Naive B cell (primary cell): ENCODE measurements at regions not wholly inside any gene's neighbourhood (a gene's known extent, or its start where the extent isn't known, plus 50 kb on each side); places are given as distances from the start of the nearest gene placed in this dataset.
"Not testable (repeated sequence)": the region's sequence is repeated elsewhere in the genome, so short reads cannot be mapped to it uniquely, and the experiment has no call there.

Experiments used
- ATAC-seq, 2 donors: fragments of 150-1000 bp; cut with Tn5 transposase; 2 replicates each; pipeline ENCODE4 v1.10.0; 2021; ENCODE audit warnings: low read depth in 2 of 2, mild to moderate bottlenecking in 2 of 2, moderate library complexity in 2 of 2
- DNase-seq: peaks from one replicate; pipeline ENCODE4 v3.0.0; 2022
- H3K27ac Mint-ChIP-seq, 6 donors: one replicate each; pipeline ENCODE4 v1.8.0; 2020 to 2022; ENCODE audit warnings: mild to moderate bottlenecking in 6 of 6, mixed read lengths in 6 of 6, moderate library complexity in 5 of 6, inconsistent platforms in 2 of 6
- H3K27me3 Mint-ChIP-seq, 3 donors: one replicate each; pipeline ENCODE4 v1.8.0; 2021 to 2022; ENCODE audit warnings: mixed read lengths in 3 of 3, mild to moderate bottlenecking in 1 of 3
- H3K36me3 Mint-ChIP-seq, 2 donors: one replicate each; pipeline ENCODE4 v1.8.0; 2020 to 2022; ENCODE audit warnings: mixed read lengths in 2 of 2, inconsistent platforms in 1 of 2, mild to moderate bottlenecking in 1 of 2
- H3K4me1 Mint-ChIP-seq, 3 donors: one replicate each; pipeline ENCODE4 v1.8.0; 2020 to 2022; ENCODE audit warnings: mixed read lengths in 3 of 3, inconsistent platforms in 1 of 3, mild to moderate bottlenecking in 1 of 3, moderate library complexity in 1 of 3
- H3K4me3 Mint-ChIP-seq, 8 donors: one replicate each; pipeline ENCODE4 v1.8.0; 2020 to 2022; ENCODE audit warnings: mild to moderate bottlenecking in 8 of 8, mixed read lengths in 8 of 8, moderate library complexity in 8 of 8, inconsistent platforms in 2 of 8
- H3K9me3 Mint-ChIP-seq, 7 donors: one replicate each; pipeline ENCODE4 v1.8.0; 2020 to 2022; ENCODE audit warnings: mixed read lengths in 7 of 7, mild to moderate bottlenecking in 5 of 7, inconsistent platforms in 2 of 7, moderate library complexity in 1 of 7

- ATAC-seq, H3K27ac Mint-ChIP-seq, DNase-seq, H3K4me1 Mint-ChIP-seq, H3K4me3 Mint-ChIP-seq, H3K27me3 Mint-ChIP-seq, H3K36me3 Mint-ChIP-seq: not testable (repeated sequence)
- peaks cover 0 to 19% (median 4%) of the 10 kb centered on the region in 7 donors for H3K9me3 Mint-ChIP-seq
Measured at GRCh38 chr4:28312497-28312896, 1451.9 kb downstream of the STIM2 start.

DNA sequence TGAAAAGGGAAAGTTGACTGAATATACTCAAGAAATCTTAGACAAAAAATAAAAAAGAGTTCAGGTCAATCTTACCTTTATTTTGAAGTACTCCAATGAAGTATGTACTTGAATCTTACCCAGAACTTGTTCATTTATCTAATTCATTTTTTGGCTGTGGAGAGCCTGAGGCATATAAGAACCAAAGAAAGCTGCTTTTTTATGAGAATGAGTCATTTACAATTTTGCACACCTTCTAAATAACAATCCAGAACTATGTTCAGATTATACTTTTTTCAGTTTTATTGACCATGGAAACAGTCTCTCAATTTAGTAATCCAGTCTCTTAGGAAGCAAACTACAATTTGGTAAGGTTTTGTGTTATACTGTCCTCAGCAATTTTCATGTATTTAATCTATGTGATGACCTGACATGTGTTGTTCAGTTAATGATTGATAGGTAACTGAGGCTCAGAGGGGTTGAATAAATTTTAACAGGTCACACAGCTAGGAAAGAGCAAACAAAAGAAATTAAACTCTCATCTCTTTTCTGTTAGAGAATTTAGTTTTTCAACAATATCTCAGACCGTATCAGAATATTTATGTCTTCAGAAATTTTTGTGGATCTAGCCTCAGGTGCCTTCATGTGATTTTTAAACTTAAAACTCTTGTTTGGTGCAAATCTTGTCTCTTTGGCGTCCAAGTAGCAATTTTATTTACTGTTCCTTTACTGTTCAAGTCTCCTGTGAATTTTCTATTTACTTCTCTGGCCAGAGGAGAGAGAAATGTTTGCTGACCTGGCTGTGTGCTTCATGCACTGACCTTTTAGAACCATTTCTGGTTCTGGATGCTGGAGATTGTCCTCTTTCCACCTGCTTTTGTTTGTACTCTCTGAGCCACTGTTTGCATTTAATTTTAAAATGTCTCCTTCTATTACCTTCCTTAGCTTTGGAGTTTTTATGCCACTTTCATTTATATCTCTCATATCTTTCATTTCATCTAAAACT is 1453.4 kb downstream of the STIM2 start:
- peak overlapping the region in 1 of 6 donors; percentile 36 for H3K27ac Mint-ChIP-seq
- H3K27me3 Mint-ChIP-seq: no peaks in the 10 kb centered on the region
- no peak for ATAC-seq

DNA sequence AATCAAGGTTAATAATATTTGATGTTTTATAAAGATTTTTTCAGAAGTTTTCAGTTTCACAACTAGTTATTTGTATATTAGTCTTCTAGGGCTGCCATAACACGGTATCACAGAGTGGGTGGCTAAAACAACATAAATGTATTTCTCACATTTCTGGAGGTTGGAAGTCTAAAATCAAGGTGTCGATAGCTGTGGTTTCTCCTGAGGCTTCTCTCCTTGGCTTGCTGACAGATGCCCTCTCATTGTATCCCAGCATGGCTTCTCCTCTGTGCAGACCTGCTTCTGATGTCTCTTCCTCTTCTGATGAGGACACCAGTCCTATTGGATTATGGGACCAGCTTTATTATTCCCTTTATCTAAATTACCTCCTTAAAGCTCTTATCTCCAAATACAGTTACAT is 1456.6 kb downstream of the STIM2 start:
- H3K27ac Mint-ChIP-seq: no peak overlapping the region
- H3K27me3 Mint-ChIP-seq: no peaks in the 10 kb centered on the region
- no peak for ATAC-seq
- DNase-seq: no peak
- no peak overlapping the region for H3K4me3 Mint-ChIP-seq
- H3K4me1 Mint-ChIP-seq: no peaks in the 10 kb centered on the region
- peaks cover 0 to 6% (median 0%) of the 10 kb centered on the region in 7 donors for H3K9me3 Mint-ChIP-seq
- no peaks in the 10 kb centered on the region for H3K36me3 Mint-ChIP-seq

More for the DNA sequence above, 1453.4 kb downstream of the STIM2 start:
- Mint-ChIP-seq H3K4me3 (no peak overlapping the region), H3K36me3 (no peaks in the 10 kb centered on the region), H3K9me3 (peaks cover 0 to 16% (median 3%) of the 10 kb centered on the region in 7 donors), H3K4me1 (no peaks in the 10 kb centered on the region)
- DNase-seq: no peak

- no peak overlapping the region for H3K27ac Mint-ChIP-seq
- DNase-seq: no peak
- no peaks in the 10 kb centered on the region for H3K4me1 Mint-ChIP-seq
- ATAC-seq: no peak
- H3K27me3 Mint-ChIP-seq: no peaks in the 10 kb centered on the region
- peaks cover 0 to 5% (median 0%) of the 10 kb centered on the region in 7 donors for H3K9me3 Mint-ChIP-seq
- H3K36me3 Mint-ChIP-seq: no peaks in the 10 kb centered on the region
- no peak overlapping the region for H3K4me3 Mint-ChIP-seq
Measured at GRCh38 chr4:28334249-28334648, 1473.6 kb downstream of the STIM2 start.

DNA sequence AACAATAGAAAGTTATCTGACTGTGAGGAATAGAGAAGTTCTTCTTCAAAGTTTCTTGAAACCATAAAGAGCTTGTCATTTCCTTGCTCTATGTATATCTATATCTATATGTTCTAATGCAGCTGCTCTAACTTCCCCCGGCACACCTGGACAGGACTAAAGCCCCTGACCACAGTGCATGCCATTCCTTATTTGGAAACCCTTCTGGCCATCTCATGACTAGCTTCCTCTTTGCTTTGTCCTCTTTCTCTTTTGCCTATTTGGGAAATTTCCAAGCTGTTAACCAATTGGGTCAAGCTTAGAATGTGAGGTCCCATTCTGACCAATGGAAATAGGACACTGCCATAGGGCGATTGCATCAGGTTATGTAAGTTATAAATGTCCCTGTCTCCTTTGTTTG is 1481.1 kb downstream of the STIM2 start:
- Mint-ChIP-seq H3K4me3 (no peak overlapping the region), H3K4me1 (no peaks in the 10 kb centered on the region), H3K27ac (no peak overlapping the region), H3K36me3 (no peaks in the 10 kb centered on the region), H3K9me3 (peaks cover 3 to 17% (median 10%) of the 10 kb centered on the region in 7 donors), H3K27me3 (no peaks in the 10 kb centered on the region)
- no peak for ATAC-seq
- DNase-seq: no peak

GRCh38 chr4:28350485-28350884 is 1489.8 kb downstream of the STIM2 start:
- ATAC-seq (no peak), DNase-seq (no peak)
- no peaks in the 10 kb centered on the region for H3K4me1 Mint-ChIP-seq
- H3K27me3 Mint-ChIP-seq: no peaks in the 10 kb centered on the region
- no peak overlapping the region for H3K4me3 Mint-ChIP-seq
- H3K27ac Mint-ChIP-seq: no peak overlapping the region
- no peaks in the 10 kb centered on the region for H3K36me3 Mint-ChIP-seq
- H3K9me3 Mint-ChIP-seq: peaks cover 0 to 3% (median 0%) of the 10 kb centered on the region in 7 donors

DNA sequence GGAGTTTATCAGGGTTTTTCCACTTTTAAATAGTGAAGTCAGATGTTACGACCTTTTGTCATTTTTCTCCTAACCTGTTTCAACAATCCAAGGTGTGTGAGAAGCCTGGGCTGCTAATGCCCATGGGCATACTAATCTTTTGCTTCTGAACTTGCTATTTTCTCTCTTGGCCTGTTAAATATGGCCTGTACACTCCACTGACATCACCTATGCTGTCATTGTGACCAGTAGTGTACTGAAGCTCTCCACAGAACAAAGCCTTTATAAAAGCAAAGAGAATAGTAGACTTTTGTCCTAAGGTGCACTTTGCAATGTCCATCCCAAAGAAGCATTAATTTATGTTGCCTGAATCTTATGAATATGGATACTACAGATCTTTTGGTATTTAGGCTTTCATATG is 1490.5 kb downstream of the STIM2 start:
- no peak for DNase-seq

DNA sequence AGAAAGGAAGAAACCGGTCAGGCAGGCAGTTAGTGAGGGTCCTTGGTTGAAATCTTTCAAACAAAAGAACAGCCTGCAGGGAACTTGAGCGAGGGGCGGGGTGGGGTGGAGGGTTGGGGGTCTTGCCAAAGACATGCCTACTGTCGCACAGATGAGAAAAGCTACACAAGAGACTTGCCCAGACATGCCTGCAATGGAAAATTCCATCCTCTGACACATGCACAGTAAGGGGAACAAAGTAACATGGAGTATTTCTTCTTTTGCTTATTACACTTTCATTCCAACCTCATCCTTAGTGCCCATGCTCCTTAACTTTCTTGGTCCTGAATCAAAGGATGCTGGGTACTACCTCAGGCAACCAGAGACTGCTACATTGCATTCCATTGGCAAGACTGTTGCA is 1491.2 kb downstream of the STIM2 start:
- H3K27ac Mint-ChIP-seq: no peak overlapping the region
- no peaks in the 10 kb centered on the region for H3K36me3 Mint-ChIP-seq
- no peak for DNase-seq
- no peak for ATAC-seq
- H3K27me3 Mint-ChIP-seq: no peaks in the 10 kb centered on the region
- H3K4me1 Mint-ChIP-seq: no peaks in the 10 kb centered on the region
- no peak overlapping the region for H3K4me3 Mint-ChIP-seq
- peaks cover 0 to 3% (median 0%) of the 10 kb centered on the region in 7 donors for H3K9me3 Mint-ChIP-seq

More for the DNA sequence above, 1490.5 kb downstream of the STIM2 start:
- no peak for ATAC-seq
- Mint-ChIP-seq H3K4me3 (no peak overlapping the region), H3K36me3 (no peaks in the 10 kb centered on the region), H3K27me3 (no peaks in the 10 kb centered on the region), H3K4me1 (no peaks in the 10 kb centered on the region), H3K27ac (no peak overlapping the region), H3K9me3 (peaks cover 0 to 3% (median 0%) of the 10 kb centered on the region in 7 donors)

- H3K9me3 Mint-ChIP-seq: peaks cover 0 to 4% (median 0%) of the 10 kb centered on the region in 7 donors
- DNase-seq (no peak), ATAC-seq (no peak)
- H3K27me3 Mint-ChIP-seq: no peaks in the 10 kb centered on the region
- H3K36me3 Mint-ChIP-seq: no peaks in the 10 kb centered on the region
- no peak overlapping the region for H3K27ac Mint-ChIP-seq
- no peaks in the 10 kb centered on the region for H3K4me1 Mint-ChIP-seq
- H3K4me3 Mint-ChIP-seq: no peak overlapping the region
Measured at GRCh38 chr4:28354880-28355656, 1494.4 kb downstream of the STIM2 start.

DNA sequence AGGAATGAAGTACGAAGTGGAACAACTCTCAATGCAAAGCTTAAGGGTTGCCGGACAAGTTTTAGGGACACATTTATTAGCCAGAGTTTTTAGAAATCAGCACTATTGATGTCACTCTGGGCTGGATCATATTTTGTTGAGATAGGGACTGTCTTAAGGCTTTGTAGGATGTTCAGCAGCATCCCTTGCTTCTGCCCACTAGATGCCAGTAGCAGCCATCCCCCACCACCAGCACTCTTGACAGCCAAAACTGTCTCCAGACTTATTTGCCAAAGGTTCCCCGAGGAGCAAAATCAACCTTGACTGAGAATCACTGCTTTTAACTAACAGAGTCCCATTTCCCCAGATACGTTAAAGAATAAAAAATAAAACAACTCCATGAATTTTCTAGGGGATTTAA is 1497.3 kb downstream of the STIM2 start:
- Mint-ChIP-seq H3K27ac (no peak overlapping the region), H3K9me3 (peaks cover 0 to 2% (median 0%) of the 10 kb centered on the region in 7 donors), H3K4me1 (no peaks in the 10 kb centered on the region), H3K36me3 (no peaks in the 10 kb centered on the region), H3K4me3 (no peak overlapping the region), H3K27me3 (no peaks in the 10 kb centered on the region)
- no peak for ATAC-seq
- DNase-seq: no peak

DNA sequence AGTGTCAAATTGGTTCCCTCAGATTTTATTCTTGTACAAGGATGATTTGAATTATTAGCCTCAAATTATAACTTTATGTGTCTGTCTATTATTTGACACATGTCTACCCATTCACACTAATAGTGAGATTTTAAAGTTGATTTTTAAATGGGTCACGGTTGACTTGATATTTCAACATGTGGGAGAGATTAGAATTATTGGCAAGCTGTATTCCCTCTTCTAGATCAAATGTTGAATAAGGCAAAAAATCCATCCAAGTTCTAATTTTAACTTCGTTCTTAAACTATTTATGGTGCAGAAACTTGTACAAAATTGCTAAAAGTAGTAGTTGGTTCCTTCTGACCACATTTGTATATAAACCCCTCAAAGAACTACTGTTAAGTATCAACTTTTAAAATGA is 1498.0 kb downstream of the STIM2 start:
- Mint-ChIP-seq H3K9me3 (peaks cover 0 to 3% (median 0%) of the 10 kb centered on the region in 7 donors), H3K36me3 (no peaks in the 10 kb centered on the region), H3K27me3 (no peaks in the 10 kb centered on the region), H3K4me3 (no peak overlapping the region), H3K27ac (no peak overlapping the region), H3K4me1 (no peaks in the 10 kb centered on the region)
- no peak for DNase-seq
- no peak for ATAC-seq

GRCh38 chr4:28360681-28361080 is 1500.0 kb downstream of the STIM2 start:
- H3K36me3 Mint-ChIP-seq: no peaks in the 10 kb centered on the region
- no peaks in the 10 kb centered on the region for H3K27me3 Mint-ChIP-seq
- H3K4me1 Mint-ChIP-seq: no peaks in the 10 kb centered on the region
- ATAC-seq (no peak), DNase-seq (no peak)
- H3K27ac Mint-ChIP-seq: no peak overlapping the region
- H3K9me3 Mint-ChIP-seq: peaks cover 0 to 3% (median 0%) of the 10 kb centered on the region in 7 donors
- H3K4me3 Mint-ChIP-seq: no peak overlapping the region

DNA sequence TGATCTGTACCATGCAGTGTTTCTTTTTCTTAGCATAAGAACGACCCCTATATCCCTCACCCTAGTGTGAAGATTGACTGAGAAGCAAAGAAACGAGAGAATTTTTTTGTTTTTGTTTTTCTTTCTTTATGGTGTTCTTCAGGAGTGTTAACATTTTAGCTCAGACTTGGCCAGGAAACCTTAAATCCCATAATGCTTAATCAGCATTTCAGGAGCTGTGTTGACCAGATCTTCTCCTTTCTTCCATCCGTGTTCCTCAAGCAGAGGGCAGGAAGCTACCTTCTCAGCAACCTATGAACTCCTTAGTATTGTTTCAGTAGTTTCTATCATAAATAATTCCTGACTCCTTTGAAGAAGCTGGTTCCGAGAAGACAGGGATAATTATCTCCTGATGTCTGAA is 1501.5 kb downstream of the STIM2 start:
- Mint-ChIP-seq H3K27ac (no peak overlapping the region), H3K4me1 (no peaks in the 10 kb centered on the region), H3K4me3 (no peak overlapping the region), H3K27me3 (no peaks in the 10 kb centered on the region), H3K36me3 (no peaks in the 10 kb centered on the region), H3K9me3 (peaks cover 0 to 3% (median 0%) of the 10 kb centered on the region in 7 donors)
- DNase-seq (no peak), ATAC-seq (no peak)

- Mint-ChIP-seq H3K36me3 (no peaks in the 10 kb centered on the region), H3K27ac (no peak overlapping the region), H3K9me3 (peaks cover 0 to 6% (median 2%) of the 10 kb centered on the region in 7 donors), H3K4me1 (no peaks in the 10 kb centered on the region), H3K27me3 (no peaks in the 10 kb centered on the region), H3K4me3 (no peak overlapping the region)
- ATAC-seq (no peak), DNase-seq (no peak)
Measured at GRCh38 chr4:28369499-28369898, 1508.9 kb downstream of the STIM2 start.
